NCI-H2171 treated with DMSO at 0.1 percent for 48 hours (cell line): ENCODE measurements at regions not wholly inside any gene's neighbourhood (a gene's known extent, or its start where the extent isn't known, plus 50 kb on each side); places are given as distances from the start of the nearest gene placed in this dataset.
"Not testable (repeated sequence)": the region's sequence is repeated elsewhere in the genome, so short reads cannot be mapped to it uniquely, and the experiment has no call there.

Experiments
- DNase-seq: peaks from one replicate; lab custom pipeline; 2025; lab: John Stamatoyannopoulos, UW

DNA sequence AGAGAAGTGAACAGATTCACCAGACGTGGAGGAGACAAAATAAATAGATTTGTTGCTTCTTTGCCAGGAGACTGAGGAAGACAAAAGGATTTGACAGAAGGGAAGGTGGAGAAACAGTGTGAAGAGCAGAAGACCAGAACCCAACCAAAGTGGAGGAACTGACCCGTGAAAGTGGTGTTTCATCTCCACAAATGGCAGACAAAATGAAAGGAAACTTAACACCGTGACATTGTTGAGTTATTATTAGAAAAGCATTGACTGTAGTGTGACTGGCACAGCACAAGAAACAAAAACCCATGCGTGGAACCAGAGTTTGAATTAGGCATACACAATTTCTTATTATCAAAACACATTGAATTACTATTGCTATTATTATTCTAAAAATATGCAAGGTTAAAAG, 518.1 kb downstream of the TMEM121 start:
- peak; percentile 32 for DNase-seq

DNA sequence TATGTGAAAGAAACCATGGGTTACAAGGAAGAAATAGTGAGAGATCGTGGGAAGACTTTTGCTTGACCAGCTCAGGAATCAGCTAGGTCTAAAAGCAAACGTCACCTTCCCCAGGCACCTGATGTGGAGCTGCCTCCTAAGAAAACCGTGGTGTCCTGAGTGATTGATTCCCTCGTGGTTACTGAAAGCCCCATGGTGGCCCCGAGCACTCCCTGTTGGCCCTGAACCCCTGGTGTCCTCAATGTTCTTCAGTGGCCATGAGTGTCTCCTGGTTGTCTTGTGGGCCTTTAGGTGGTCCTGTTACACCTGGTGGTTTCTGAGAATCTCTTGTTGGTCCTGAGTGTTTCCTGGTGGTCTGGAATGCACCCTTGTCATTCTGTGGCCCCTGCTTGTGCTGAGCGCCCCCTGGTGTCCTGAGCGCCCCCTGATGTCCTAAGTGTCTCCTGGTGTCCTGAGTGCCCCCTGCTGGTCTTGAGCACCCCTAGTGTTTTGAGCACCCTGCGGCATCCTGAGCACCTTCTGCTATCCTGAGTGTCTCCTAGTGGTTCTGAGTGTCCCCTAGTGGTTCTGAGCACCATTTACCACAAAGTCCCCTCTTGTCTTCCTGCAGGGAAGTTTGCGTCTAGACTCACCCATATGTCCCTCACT, 518.7 kb downstream of the TMEM121 start:
- DNase-seq = peak; percentile 59

DNA sequence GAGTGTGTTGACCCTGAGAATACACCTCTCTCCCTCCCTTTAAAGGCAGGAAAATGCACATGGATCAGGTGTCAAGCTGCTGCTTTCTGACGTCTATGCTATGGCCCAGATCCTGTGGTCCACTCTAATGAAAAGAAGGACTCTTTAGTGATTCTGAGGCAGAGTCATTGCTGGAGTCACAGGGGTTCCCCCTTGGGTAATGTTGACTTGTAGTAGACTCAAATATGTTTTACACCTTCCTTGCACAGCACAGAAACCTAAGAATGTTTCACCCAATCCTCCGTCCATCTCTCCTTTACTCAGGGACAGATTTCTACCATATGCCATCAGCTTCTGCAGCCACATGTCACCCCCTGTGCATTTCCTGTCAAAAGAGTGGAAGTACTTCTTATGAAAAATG, 525.4 kb downstream of the TMEM121 start:
- DNase-seq = no peak

DNA sequence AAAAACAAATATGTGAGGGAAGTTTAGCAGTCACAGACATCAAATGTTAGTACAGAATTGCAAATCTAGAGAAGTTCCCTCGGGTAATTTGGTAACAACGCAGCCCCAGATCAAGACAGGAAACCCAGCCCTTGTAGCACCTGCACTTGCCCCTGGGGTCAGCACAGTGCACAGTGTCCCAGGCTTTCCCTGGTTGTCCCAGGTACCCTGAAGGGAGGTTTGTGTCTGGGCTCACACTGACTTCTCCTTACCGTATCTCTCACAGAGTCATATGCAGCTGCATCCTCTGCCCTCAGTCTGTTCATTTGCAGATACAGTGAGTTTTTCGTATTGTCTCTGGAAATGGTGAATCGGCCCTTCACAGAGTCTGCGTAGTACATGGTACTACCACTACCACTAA, 528.9 kb downstream of the TMEM121 start:
- DNase-seq = no peak

DNA sequence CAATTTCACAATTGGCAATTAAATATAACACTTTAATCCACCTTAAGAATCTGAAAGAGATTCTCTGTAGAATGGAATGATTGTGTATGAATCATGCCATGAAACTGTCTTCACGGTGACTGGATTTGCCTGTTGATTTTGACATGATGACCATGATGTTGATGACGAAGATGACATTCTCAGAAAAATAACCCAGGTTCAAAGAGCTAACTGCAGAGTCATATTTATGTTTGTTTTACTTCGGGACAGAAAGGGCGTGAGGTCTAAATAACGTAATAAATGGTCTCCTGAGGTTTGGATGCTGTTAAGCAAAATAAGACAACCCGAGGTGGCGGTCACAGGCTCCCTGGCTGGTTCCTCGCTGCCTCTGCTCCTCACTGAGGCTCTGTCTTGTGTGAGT, 532.0 kb downstream of the TMEM121 start:
- no peak for DNase-seq

DNA sequence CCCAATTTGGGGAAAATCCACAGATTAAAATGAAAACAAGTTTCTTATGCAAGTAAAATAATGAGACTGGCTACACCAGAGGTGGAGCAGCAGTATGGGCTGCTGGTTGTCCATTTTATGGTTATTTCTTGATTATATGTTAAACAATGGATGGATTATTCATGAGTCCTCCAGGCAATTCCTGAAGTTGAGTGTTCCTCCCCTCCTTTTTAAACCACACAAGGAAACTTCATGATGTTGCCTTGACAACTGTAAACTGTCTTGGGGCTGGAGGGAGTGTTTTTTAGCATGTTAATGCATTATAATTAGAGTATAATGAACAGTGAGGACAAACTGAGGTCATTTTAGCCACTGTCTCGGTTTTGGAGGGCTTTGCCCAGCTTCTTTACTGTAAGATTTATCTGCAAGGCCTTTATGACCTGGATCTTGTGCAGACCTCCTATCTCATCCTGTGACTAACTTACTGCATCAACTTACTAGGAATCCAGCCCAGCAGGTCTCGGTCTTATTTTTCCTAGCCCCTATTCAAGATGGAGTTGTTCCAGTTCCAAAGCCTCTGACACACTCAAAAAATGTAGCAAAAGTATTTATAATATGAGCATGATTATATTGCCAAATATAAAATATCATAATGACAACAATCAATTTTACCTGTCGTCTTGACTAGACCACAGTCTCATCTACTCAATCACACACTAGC, 534.0 kb downstream of the TMEM121 start:
- no peak for DNase-seq

DNA sequence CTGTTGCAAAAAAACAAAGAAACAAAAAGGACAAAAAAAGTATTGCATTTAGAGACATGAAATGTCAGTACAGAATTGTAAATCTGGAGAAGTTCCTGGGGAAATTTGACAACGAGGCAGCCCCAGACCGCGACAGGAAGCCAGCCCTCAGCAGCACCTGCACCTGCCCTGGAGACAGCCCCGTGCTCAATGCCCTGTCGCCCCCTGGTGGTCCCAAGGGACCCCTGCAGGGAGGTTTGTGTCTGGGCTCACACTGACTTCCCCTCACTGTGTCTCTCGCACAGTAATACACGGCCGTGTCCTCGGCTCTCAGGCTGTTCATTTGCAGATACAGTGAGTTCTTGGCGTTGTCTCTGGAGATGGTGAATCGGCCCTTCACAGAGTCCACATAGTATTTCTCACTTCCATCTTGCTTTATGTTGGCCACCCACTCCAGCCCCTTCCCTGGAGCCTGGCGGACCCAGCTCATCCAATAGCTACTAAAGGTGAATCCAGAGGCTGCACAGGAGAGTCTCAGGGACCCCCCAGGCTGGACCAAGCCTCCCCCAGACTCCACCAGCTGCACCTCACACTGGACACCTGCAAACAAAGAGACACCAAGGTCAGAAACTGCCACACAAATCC, 535.6 kb downstream of the TMEM121 start:
- peak; percentile 51 for DNase-seq

DNA sequence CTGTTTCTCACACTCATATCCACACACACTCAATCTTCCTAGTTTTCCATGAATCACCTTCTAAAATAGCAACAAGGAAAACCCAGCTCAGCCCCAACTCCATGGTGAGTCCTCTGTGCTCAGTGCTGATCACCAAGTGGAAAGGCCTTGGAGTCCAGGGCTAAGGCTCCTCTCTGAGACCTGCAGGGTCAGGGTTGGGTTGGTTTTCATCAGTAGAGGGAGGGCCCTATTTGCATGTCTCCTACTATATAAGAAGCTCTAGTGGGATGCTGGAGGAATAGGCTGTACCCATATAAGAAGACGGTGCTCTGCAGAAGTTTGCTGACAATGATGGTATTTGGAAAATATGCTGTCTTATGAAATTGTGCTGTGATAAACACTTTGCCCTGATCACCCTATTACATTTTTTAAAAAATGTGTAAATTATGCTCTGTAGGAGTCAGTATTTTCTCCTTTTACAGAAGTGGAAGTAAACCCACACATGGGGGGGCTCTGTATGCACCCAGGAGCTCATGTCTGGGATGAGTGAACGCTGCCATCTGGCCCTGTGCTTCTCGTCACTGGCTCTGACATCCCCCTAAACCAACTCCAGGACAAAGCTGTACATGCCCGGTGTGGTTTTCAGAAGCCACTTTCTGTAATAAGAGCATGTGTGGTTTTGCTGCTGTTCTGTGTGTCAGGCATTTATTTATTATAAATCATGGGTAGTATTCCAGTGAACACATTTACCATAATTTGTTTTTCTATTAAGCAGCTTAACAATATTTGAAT, 536.3 kb downstream of the TMEM121 start:
- peak; percentile 83 for DNase-seq

DNA sequence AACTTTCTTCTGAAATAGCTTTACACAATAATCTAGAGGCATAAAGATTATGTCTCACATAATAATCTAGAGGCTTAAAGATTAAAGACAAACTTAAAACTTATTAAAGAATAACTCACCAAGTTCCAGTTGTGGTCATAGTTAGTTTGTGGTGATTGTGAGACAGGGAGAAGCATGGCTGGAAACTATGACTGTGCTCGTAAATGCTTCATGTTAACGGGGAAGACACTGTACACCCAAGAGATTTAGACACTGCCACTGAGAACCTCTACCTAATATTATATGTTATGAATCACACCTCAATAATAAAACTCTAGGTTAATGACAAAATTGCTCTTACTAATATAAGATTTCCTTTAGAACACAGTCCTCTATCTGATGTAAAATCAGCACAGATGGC, 541.6 kb downstream of the TMEM121 start:
- DNase-seq = no peak

DNA sequence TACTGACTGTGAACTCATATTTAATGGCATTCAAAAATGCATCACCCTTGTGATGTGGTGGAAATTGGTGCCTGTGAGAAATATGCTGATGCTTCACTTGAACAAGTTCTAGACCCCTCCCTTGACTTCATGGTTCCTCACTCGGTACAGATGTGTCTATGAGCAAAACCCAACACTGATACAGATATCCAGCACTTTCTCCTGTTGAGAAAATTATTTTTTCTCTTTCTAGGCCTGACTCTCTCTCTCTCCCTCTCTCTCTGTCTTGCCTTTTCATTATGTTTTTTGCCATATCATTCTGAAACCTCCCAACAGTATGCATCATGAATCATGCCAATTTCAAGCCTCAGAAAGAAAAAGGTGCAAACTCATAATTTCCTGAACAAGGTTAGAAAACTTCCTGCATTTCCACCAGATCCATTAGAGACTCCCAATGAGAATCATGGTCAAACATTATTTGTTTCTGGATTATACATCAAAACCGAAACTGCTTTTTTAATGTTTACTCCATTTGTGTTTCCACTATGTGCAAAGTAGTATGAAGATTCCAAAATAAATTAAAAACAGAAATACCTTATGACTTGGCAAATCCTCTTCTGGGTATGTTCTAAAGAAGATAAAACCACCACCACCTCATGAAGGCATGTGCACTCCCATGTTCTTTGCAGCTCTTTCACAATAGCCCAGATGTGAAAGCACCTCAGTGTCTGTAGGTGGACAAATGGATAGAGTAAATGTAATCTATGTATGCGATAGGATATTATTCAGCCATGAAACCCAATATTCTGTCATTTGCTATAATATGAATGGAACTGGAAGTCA, 543.6 kb downstream of the TMEM121 start:
- no peak for DNase-seq

DNA sequence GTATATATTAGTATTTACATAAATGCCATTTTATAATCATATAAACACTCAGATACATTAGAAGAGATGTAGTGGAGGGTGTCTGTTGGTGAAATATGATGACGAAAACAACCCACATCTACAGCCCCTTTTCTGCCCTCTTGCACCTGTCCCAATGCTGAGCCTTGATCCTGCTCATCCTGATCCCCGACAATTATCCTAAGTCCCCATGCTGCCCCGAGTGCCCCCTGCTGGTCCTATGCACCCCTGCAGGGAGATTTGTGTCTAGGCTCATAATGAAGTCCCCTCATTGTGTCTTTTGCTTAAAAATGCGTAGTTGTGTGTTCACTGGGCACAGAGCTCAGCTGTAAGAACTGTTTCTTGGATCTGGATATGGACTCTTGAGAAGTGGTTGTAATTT, 554.5 kb downstream of the TMEM121 start:
- DNase-seq = no peak

DNA sequence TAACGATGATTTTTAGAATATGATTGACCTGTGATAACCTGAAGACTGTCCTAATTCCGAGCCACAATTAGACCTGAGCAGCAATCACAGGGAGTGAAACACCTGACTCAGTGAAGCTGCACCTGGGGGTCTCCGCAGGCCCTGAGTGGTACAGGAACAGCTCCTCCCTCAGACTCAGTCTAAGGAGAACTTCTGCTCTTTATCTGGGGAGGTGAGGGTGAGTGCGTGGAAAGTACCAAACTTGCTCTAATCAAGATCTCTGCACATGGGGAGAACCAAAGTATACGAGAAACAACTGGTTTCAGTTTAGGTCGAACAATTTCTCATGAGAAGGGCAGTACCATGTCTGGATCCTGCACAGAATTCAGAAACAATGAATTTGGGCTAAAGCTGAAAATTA, 555.3 kb downstream of the TMEM121 start:
- not testable (repeated sequence) for DNase-seq

DNA sequence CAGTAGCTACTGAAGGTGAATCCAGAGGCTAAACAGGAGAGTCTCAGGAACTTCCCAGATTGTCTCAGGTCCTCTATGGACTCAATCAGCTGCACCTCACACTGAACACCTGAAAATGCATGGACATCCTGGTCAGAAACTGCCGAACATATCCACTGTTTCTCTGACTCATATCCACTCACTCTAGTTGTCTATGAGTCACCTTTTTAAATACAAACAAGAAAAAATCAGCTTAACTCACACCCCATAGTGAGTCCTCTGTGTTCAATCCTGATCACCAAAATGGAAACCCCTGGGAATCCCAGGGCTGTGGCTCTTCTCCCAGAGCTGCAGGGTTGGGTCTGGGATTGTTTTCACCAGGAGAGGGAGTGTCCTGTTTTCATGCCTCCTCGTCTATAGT, 556.7 kb downstream of the TMEM121 start:
- DNase-seq = no peak

DNA sequence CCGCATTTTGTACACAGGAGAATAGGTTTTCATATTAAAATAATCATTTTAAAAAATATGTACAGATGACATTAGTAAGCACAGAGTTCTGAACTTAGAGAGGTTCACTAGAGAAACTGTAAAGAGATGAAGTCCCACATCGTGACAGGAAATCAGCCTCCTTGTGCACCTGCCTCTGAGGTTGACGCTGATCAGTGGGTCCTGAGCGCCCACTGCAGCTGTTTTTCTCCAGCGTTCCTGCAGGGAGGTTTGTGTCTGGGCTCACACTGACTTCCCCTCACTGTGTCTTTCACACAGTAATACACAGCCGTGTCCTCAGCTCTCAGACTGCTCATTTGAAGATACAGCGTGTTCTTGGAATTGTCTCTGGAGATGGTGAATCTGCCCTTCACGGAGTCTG, 561.5 kb downstream of the TMEM121 start:
- no peak for DNase-seq

DNA sequence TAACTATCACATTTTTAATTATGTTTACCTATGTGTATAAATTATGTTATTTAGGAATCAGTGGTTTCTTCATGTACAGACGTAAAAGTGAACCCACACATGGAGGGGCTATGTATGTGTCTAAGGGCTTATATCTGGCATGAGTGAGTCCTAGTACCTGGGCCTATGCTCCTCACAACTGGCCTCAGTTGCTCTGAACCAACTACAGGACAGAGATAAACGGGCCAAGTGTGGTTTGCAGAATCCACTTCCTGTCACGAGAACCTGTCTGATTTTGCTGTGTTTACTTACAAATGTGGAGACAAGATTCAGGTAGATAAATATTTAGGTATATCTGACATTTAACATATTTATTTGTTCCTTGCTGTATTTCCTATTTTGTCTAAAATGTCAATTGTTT, 562.5 kb downstream of the TMEM121 start:
- not testable (repeated sequence) for DNase-seq

DNA sequence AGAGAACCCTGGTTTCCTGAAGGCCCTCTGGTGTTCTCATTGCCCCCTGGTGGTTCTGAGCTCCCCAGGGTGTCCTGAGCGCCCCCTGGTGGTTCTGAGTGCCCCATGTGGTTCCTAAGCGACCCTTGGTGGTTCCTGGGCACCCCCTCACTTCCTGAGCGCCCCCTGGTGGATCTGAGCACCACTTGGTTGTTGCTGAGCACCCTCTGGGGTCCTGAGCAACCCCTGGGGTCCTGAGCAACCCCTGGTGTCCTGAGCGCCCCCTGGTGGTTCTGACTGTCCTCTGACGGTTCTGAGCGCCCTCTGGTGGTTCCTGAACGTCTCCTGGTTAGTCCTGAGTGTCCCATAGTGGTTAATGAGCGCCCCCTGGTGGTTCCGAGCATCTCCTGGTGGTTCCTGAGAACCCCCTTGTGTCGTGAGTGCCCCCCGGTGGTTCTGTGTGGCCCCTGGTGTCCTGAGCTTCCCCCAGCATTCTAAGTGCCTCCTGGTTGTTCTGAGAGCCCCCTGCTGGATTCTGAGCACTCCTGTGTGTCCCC, 568.3 kb downstream of the TMEM121 start:
- peak; percentile 48 for DNase-seq

DNA sequence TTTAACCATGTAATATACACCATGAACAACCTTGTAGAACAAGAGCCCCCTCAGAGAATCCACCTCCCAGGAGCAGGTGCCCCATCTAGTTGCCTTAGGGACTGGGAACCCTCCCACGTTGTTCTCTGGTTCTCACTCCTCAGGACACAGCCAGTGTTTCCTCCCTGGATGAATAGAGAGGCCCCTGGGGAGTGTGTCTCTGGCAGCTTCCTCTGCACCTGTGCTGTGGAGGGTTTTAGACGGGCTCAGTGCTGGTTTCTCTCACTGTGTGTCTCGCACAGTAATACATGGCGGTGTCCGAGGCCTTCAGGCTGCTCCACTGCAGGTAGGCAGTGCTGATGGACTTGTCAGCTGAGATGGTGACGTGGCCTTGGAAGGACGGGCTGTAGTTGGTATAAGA, 581.3 kb downstream of the TMEM121 start:
- no peak for DNase-seq

DNA sequence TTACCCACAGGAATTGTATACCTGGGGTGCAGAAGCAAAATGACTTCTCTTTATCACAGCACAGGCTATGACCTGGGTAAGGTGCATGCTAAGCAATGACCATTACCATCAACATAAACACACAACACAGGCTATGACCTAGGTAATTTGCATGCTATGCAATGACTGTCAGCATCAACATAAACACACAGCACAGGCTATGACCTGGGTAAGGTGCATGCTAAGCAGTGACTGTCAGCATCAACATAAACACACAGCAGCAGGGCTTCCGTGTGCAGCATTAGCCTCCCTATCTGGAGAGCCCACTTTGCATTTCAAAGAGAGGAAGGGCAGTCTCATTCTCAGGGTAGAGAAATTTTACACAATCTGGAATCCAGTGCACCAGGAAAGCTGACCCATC, 583.0 kb downstream of the TMEM121 start:
- DNase-seq = no peak

DNA sequence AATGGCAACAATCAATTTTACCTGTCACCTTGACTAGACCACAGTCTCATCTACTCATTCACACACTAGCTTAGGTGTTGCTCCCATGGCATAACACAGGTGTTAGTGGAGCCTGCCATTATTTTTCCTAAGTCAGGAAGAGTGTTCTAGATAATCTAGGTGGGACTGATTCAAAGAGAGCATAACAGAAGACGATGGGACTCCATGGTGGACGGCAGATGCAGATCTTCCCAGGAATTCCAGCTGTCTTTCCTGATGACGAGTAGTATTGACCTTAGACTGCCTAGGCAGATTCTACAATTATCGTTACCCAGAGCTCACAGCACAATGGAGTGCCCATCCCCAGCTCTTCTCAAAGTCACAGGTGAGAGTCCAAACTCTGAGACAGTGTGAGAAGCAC, 589.0 kb downstream of the TMEM121 start:
- no peak for DNase-seq

DNA sequence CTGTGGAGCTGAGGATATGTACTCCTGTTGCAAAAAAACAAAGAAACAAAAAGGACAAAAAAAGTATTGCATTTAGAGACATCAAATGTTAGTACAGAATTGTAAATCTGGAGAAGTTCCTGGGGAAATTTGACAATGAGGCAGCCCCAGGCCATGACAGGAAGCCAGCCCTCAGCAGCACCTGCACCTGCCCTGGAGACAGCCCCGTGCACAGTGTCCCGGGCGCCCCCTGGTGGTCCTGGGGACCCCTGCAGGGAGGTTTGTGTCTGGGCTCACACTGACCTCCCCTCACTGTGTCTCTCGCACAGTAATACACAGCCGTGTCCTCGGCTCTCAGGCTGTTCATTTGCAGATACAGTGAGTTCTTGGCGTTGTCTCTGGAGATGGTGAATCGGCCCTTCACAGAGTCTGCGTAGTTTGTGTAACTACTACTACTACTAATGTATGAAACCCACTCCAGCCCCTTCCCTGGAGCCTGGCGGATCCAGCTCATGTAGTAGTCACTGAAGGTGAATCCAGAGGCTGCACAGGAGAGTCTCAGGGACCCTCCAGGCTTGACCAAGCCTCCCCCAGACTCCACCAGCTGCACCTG, 590.1 kb downstream of the TMEM121 start:
- not testable (repeated sequence) for DNase-seq

DNA sequence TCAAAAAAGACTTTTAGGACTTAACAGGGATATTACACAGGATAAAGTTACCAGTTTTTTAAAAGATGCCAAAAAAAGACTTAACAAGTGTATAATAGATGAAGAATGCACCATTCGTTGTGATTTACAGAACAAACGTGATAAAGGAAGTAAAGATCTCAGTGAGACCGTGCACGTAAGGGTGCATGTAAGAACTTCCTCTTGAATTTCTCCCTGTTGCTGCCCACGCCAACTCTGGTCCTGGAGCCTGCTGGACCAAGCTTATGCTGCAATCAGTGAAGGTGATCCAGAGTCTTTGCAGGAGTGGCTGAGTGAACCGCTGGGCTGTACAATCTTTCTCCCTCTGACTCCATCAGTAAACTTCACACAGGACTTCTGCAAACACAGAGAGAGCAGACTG, 593.7 kb downstream of the TMEM121 start:
- no peak for DNase-seq
